GM18508 (cell line): ENCODE measurements at regions not wholly inside any gene's neighbourhood (a gene's known extent, or its start where the extent isn't known, plus 50 kb on each side); places are given as distances from the start of the nearest gene placed in this dataset.

Source experiments
- ATAC-seq: cut with Tn5 transposase; IDR thresholded peaks from one replicate; pipeline ENCODE4 v1.9.1; 2021; ENCODE audit warnings: moderate number of reproducible peaks; ENCODE audit not compliant: insufficient read depth, unreplicated experiment

DNA sequence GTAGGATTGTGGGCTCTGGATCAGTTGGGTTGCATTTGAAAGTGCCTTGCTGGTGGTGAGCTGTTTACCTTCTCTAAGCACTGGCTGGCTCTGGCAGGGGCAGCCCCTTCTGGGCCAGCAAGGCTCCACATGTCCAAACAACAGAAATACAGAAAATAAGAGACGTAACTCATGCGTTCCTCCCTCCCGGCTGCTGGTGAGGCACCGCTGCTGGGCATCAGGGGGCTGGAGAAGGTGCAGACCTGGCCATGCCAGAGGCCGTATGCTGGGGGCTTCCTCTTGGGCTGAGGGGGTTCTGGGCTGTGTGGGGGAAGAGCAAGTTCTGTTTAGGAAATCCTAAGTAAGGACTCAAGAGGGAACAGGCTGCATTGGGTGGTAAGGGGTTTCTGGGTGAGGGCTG is 140.6 kb downstream of the URI1 start:
- no peak for ATAC-seq

DNA sequence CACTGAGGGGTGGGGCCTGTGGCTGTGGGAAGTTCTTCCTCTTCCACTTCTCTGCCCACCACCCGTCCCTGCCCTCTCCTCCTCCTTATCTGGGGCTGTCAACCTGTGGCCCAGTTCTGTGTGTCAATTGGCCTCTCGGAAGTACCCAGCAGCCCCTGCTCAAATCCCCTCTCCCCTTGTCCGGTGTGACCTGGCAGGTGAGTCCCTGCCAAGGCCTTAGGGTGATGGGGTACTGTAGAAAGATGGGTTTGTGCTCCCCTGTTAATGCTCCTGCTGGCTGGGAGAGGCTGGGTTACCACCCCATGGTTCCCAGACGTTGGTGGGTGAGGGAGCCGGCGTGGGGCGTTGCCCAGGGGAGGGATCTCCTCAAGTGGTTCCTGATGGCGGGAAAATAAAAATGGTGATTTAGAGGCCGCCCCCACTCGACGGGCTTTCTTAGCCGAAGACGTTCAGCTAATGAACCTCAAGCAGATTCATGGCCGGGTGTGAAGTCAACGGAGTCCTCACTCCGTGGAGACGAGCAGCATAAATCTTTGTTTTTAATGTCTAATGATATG is 141.2 kb downstream of the URI1 start:
- ATAC-seq, result no peak

DNA sequence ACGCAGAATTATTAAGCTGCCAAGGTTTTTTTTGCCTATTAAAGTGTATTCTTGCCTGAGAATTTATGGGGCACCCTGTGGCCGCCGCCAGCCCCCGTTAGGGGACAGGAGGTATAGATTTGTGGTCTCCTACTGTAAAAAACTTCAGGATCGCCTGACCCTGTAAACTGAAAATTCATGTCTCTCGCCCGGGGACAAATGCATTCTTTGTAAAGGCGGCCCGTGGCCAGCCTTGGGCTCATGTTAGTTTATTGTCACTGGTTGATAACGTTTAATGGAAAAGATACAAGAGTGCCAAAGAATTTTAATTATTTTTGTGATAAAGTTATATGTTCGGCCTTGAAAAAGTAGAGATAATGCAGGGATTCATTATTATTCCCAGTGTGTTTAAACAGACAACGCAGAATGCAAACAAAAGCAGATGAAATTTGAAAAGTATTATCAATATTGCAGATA is 141.7 kb downstream of the URI1 start:
- ATAC-seq, result no peak

DNA sequence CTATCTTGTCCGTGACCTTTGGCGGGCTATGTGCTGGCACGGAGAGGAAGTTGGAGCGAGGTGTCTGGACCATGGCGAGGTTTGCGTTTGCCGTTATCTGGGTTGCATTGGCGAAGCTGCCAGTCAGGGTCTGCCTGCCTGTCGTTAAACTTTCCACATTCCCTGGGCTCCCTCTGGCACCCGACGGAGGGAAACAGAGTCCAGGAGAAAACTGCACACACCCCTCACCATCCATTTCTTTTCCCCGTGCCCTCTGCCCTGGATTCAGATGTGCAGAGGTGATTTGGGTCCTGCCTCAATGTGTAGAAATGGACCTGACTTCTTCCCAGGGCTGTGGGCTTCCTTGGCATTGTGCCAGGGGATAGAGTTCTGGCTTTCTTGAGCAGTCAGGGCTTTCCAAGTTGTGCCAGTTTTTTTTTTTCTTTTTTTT is 142.4 kb downstream of the URI1 start:
- no peak for ATAC-seq

DNA sequence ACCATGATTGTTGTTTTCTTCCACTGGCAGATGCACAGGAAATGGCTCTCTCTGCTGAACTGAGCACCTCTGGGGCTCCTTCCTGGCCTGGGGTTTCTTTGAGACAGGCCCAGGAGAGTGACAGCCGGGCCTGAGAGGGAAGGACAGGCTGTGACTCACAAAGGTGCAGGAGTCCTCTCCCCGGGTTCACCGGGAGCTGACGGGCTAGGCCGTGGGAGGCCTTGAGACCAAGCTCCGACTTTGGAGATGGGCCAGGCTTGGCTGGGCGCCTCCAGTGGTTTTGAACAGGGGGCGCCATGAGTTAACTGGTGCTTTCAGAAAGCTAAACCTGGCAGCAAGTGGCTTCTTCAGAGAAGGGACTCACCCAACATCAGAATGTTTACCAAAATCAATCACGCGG is 143.4 kb downstream of the URI1 start:
- no peak for ATAC-seq

DNA sequence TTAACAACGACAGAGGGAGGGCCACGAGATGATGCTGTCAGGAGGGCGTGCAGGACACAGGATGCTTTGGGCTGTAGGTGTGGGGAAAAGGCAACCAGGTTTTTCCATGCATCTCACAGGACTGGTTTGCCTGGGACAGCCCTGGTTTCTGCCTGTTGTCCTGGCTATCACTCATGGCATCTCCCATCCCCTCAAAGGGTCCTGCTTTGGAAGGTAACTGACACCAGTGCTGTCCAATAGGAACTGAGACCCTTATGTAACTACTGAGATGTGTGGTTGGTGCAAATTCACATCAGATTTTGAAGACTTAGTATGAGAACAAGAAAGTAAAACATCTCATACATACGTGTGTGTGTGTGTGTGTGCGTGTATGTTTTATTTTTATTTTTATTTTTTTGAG is 144.2 kb downstream of the URI1 start:
- ATAC-seq, result no peak

DNA sequence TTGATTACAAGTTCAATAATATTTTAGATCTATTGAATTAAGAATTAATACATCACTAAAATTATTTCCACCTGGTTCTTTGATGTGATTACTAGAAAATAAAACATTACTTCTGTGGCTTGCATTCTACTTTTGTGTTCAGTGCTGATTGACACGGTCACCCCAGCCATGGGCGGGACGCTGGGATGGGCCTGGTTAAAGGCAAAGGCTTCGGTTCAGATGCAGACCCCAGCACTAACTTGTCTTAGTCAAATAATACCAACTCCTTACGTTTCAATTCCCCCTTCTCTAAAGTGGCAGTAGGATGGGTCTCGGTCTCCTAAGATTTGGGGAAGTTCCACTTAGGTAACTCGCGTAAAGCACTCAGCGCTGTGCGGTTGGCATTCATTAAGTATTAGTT is 144.9 kb downstream of the URI1 start:
- no peak for ATAC-seq

DNA sequence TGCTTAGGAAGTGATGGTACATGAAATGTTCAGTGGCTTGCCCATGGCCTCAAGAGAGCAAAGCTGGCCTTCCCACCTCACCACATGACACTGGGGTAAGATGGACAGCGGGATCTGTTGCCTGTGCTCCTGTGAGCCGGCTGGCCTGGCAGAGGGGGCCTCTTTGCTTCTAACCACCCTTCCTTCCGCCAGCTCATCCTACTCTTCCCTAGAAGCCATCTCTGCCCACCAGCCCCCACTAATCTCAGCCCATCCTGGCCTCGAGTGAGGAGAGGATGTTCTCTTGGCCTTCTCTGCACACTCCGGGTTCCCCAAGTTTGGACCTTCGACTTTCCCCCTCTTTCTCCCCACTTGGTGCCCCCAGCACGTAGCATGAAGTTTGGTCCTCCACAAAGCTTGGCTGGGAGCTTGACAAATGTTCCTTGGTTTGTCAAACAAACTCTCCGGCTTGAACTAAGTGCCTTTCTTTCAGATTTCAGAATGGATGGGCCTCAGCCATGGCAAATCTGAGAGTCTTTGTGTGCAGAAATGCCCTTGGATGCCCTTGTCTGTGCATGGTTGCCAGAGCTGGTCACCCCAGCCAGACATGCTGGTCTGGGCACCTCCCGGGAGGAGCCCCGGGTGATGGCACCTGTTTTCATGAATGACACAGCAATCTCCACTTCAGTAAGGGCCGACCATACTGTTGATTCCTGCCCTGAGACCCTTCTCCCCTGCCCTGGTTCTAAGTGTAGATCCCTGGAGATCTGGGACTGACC is 145.5 kb downstream of the URI1 start:
- no peak for ATAC-seq

DNA sequence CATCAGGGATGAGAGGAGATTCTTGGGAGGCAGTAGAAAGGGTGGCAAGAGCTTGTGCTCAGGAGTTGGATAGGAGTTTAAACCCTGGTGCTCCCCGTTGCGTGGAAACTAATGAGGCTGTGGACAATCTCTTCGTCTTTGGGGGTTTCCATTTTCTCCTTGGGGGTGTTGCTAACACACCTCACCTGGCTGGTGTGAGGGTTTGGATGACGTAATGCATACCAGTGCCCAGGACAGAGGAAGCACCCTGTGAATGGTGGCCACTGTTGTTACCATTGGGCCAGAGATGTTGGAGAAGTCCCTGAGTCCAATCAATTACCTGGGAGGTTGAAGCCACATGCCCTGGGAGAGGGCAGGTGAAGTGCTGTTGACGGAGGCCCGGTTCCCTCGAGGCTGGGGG is 146.5 kb downstream of the URI1 start:
- no peak for ATAC-seq

DNA sequence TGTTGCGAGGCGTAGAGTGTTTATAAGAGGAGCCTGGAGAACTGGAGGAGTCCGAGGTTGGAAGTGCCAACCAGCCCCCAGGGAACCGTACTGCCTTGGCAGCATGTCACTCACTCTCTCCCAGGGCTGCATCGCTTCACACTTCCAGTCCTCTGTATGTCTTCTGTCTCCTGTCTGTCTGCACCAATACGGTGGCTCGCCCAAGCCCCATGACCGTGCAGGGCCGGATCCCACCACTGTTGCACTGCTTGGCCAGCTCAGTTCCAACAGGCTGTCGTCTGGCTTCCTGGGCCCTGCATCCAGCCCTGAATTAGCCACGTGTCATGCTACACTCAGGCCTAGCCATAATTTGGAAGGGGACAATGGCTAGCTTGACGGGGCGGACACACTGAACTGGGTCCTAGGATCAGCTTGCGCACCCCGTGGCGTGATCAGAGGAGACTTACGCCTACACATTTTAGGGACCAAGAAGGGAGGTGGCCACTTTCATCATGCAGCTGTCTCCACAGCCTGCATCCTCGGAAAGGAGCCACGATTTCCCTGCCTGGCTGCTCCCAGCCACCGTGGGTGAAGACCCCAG is 147.1 kb downstream of the URI1 start:
- ATAC-seq, result no peak

DNA sequence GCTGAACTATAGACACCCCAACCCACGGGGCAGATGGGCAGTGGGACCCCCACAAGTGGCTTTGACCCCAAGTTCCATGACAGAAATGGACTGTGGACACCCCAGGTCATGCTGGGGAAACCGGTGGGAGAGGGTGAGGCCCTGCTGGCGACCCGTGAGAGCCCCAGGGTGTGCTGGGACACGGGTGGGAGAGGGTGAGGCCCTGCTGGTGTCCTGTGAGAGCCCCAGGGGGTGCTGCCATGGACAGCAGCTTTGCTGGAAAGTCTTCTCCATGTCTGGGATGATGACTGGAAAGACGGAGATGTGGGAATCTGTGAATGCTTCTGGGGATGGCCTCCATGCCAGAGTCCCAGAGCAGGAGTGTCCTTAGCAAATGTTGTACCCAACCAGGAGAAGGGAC is 148.4 kb downstream of the URI1 start:
- no peak for ATAC-seq

DNA sequence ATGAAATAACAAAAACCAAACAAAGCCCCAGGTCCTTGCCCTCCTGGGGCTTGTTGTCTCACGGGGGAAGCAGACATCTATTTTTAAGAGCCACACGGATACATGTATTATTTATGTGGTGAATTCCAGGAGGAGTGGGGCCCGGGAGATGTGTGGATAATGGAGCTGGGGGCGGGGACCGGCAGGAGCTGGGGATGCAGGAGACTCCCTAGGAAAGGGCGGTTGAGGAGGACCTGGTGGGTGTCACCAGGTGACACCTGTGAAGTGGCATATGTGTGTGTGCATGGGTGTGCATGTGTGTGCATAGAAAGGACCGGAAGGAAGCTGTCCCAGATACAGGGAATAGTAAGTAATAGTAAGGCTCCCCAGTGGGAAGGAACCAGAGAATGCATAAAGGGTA is 148.9 kb downstream of the URI1 start:
- ATAC-seq, result no peak

DNA sequence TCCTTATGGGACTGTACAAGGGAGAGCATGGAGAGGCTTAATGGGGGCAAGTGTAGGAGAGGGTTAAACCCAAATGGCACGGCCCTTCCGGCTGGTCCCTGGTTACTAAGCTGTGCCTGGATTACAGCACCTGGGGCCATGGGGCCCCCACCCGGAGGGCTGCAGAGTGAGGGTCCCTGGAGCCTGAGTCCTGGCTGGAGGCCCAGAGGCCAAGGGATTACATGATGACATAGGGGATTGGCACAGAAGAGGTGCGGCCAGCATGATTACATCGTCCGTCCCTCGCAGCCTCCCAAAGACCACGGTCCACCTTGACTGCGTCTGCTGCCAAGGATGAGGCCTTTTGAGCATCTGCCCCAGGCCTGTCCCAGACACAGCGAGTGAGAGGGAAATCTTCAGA is 149.4 kb downstream of the URI1 start:
- ATAC-seq, result no peak

DNA sequence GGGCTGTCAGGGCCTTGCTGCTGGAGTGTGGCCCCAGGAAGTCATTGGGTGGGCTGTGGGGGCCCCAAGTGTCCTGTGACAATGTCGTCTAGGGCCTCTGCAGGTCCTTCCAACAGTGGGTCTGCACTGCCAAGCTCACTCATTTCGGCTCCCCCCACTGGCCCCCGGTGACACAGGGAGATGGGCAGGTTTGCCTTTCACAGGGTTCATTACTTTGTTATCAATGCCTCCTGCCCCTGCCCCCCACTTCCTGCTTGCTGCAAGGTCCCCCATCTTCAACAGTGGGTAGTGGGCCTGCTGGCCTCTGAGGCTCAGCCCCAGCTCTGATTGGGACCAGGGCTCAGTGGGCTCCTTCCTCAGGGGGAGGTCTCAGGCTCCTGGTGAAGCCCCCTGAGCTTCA is 149.8 kb downstream of the URI1 start:
- ATAC-seq, result no peak

DNA sequence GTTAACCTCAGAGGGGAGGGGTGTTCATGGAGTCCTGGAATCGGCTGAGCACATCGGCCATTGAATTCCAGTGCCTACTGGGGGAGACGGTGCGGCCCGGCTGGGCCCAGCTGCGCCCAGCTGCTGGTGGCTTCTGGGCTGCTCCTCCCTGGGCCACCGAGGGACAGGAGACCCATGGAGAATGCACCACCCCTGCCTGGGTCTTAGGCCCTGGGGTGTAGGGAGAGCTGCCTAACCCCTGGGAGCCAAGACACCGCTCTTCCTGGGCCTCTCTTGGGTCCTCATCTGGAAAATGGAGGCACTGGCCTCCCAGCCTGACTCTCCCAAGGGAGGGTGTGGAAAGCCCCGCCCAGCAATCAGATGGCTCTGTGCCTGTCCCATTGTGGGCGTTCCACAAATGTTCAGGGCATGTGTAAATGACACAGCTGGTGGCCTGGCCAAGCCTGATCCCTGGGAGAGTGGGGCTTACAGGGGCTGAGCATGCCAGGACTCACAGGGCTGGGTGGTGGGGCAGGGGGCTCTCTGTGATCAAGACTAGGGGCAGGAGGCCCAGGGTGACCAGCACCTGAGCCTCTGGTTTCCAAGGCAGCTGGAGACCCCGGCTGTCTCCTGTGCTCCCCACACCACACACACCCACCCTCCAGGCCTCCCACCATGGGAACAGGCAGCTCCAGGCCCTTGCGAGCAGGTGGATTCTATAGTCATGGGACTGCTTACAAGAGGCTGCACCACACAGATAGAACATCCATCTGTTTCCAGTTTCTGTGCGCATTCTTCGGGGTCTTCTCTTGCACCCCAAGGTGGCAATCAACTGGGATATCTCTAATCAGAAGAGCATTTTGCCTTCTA is 150.9 kb downstream of the URI1 start:
- ATAC-seq, result no peak

DNA sequence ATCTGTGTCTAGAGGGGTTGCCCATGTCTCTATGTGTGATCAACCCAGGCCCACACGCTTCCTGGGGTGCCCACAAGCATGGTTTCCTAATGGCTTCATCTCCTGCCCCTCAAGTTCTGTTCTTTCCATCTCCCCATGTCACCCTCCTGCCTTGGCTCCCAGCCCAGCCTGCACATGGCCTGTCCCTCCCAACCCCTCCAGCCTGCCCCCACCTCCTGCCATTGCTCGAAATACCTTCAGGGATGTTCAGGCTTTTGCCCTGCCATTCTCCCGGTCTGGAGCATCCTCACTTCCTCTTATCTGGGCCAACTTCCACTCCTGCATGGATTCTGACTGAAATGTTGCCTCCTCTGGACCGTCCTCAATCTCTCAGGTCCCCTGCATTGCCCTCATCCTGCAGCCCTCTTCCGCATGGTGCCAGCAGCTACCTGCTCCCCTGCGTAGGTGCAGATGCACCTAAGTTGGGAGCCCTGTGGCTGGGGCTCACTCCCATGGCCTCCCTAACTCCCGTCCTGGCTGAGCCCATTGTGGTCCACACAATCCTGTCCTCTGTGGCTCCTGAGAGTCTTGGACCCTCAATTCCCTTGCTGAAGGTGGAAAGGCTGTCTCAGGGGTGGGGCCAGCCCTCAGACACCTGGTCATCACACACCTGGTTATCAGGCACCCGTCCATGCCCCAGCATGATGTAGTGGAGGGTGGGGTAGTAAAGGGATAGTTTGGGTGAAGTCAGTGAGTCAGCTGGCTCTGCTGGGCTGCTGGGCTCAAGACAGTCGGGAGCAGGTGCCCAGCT is 152.1 kb downstream of the URI1 start:
- no peak for ATAC-seq

DNA sequence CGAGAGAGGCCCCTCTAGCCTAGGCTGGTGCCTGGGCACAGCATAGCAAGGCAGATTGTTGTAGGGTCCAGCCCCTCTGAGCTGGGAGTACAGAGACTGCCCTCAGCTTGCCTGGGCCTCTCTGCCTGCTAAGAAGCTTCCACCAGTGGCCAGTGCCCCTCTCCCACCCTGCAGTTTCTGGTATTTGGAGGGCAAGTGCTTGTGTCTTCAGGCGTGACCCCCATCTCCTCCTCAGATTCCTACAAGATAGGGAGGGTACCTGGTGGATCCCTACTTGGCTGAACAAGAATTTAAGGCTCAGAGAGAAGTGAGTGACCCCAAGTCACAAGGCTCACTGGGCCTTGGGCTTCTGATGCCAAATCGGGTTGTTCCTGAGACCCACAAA is 152.7 kb downstream of the URI1 start:
- ATAC-seq, result no peak

DNA sequence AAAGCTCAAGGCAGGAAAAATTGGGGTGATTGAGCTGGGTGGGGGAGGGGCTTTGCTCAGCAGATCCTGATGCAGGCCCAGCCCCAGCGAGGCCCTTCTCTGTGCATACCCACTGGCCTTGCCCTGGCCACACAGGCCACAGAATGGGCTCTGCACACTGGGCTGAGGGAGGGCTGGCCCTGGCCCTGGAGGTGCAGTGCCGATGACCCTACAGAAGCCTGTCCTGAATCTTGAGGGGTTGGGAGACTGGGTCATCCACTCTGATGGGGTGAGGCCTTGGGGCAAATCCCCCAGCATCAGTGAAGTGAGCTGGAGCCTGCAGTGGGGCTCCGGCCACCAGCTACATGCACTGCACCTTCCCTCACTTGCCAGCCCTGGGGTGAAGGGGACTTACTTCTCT is 153.1 kb downstream of the URI1 start:
- no peak for ATAC-seq

DNA sequence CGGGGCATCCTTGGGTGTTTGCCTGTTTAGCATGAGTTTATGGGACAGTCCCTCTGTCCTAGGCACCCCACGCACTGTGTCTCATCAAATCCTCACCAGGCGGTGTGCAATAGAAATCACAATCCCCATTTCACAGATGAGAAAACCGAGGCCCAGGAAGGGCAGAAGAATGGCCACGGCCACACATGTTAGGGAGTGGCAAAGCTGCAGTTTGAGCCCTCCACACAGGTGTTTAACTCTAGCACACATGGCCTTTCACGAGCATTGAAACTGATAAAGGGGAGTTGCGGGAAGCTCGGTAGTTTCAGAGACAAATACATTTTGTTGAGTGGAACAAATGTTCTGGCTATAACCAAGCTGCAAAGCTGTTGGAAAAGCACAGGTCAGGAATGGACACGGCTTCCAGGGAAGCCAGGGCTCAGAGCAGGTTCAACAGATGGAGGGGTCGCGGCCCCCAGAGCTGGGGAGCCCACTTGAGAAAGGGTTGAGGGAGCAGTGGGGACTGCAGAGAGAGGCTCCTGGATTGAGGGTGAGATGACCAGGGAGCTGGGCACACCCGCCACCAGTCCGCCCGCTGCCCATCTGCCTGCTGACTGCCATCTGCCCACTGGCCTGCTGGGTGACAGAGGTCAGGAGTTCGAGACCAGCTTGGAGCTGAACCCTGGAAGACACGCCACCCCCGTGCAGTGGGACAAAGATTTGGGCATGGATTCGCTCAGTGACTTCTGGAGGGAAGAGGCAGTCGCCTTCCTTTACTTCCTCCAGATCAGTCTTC is 154.7 kb downstream of the URI1 start:
- no peak for ATAC-seq
